GM12878 (cell line): ENCODE measurements at regions not wholly inside any gene's neighbourhood (a gene's known extent, or its start where the extent isn't known, plus 50 kb on each side); places are given as distances from the start of the nearest gene placed in this dataset.

ENCODE experiments used
- ATAC-seq: fragments of 200-7000 bp; cut with Tn5 transposase; 3 replicates; pipeline ENCODE4 v1.9.1; 2020; ENCODE audit warnings: mild to moderate bottlenecking, moderate library complexity
- BruUV-seq: library from RNA; stranded (reverse); fragments of 400-500 nt; replicated peaks from 2 replicates; lab custom pipeline; 2021; lab: Mats Ljungman, UMichigan
- CTCF ChIA-PET: fragments of 300-600 bp; sonication (Branson Sonifier 250); formaldehyde crosslinking; extraction: SDS; loops from one replicate; lab custom pipeline; 2021; ENCODE audit warnings: inconsistent platforms; lab: Yijun Ruan, JAX
- POLR2A ChIA-PET: fragments of 350-600 bp; formaldehyde crosslinking; extraction: SDS; loops from one replicate; lab custom pipeline; 2021; ENCODE audit warnings: inconsistent platforms; lab: Charles Lee
- RAD21 ChIA-PET: fragments of 300-600 bp; sonication (Branson Sonifier 250); formaldehyde crosslinking; loops from one replicate; lab custom pipeline; 2023; ENCODE audit warnings: antibody characterized with exemption; ENCODE audit not compliant: unreplicated experiment; lab: Charles Lee
- SMC1A ChIA-PET: fragments of 300-600 bp; sonication (Branson Sonifier 250); formaldehyde crosslinking; loops from one replicate; lab custom pipeline; 2023; ENCODE audit not compliant: unreplicated experiment, uncharacterized antibody; lab: Charles Lee
- DNase-seq: peaks from one replicate; pipeline ENCODE4 v3.0.0-alpha.2; 2011; ENCODE audit warnings: low read depth, low spot score
- FAIRE-seq: peaks from 3 replicates; lab custom pipeline; 2011; peaks lifted over from hg19 to GRCh38; lab: Jason Lieb, UNC
- H2AFZ ChIP-seq: 2 replicates; pipeline ENCODE4 v1.6.0; 2011; ENCODE audit warnings: low read depth, low read length, control low read depth; ENCODE audit not compliant: control insufficient read depth
- H3K27ac ChIP-seq: 2 replicates; pipeline ENCODE4 v1.5.1; 2011; ENCODE audit warnings: control low read depth; ENCODE audit not compliant: control insufficient read depth, insufficient read depth
- H3K27me3 ChIP-seq, 2 experiments: replicated peaks in 1 of 2; 2 replicates each; pipeline versions ENCODE4 v1.6.0 to v1.6.1; 2011; ENCODE audit warnings: low read length in 1 of 2; ENCODE audit not compliant: control insufficient read depth in 2 of 2, insufficient read depth in 2 of 2
- H3K36me3 ChIP-seq, 2 experiments: 2 replicates each; pipeline ENCODE4 v1.5.1; 2011; ENCODE audit warnings: low read length in 1 of 2; ENCODE audit not compliant: control insufficient read depth in 2 of 2, insufficient read depth in 2 of 2
- H3K4me1 ChIP-seq: 2 replicates; pipeline ENCODE4 v1.6.1; 2011; ENCODE audit warnings: mild to moderate bottlenecking, low read length, moderate library complexity, mixed read lengths; ENCODE audit not compliant: control insufficient read depth, insufficient read depth
- H3K4me2 ChIP-seq: 2 replicates; pipeline ENCODE4 v1.6.0; 2011; ENCODE audit warnings: control low read depth; ENCODE audit not compliant: control insufficient read depth, insufficient read depth
- H3K4me3 ChIP-seq: fragments of 200-600 bp; sonication (generic); 2 replicates; pipeline ENCODE4 v1.5.1; 2016
- H3K79me2 ChIP-seq: 2 replicates; pipeline ENCODE4 v1.6.0; 2011; ENCODE audit warnings: low read length; ENCODE audit not compliant: control insufficient read depth, insufficient read depth
- H3K9ac ChIP-seq: 2 replicates; pipeline ENCODE4 v1.8.0; 2011; ENCODE audit warnings: low read length, control low read depth, mixed read lengths; ENCODE audit not compliant: control insufficient read depth, insufficient read depth
- H3K9me3 ChIP-seq: replicated peaks from 3 replicates; pipeline ENCODE4 v1.5.1; 2011; ENCODE audit warnings: mild to moderate bottlenecking, low read length; ENCODE audit not compliant: control insufficient read depth, insufficient read depth
- H4K20me1 ChIP-seq: 2 replicates; pipeline ENCODE4 v1.6.0; 2011; ENCODE audit not compliant: control insufficient read depth, insufficient read depth
- BCL11A ChIP-seq: IDR thresholded peaks from 2 replicates; pipeline ENCODE4 v1.6.1; 2011; ENCODE audit warnings: low read depth, low read length
- BHLHE40 ChIP-seq, 2 experiments: fragments of 450-650 bp in 1 of 2; IDR thresholded peaks; 2 replicates each; pipeline ENCODE4 v1.6.1; 2011 to 2017; ENCODE audit warnings: low read depth in 2 of 2, borderline replicate concordance in 1 of 2, improper control_type of control experiment in 1 of 2, low read length in 1 of 2, mild to moderate bottlenecking in 1 of 2
- ETV6 ChIP-seq, 2 experiments: fragments of 450-650 bp in 1 of 2; IDR thresholded peaks in 1 of 2; conservative IDR thresholded peaks in 1 of 2; 2 replicates each; pipeline ENCODE4 v1.6.1; 2014; ENCODE audit warnings: antibody characterized with exemption in 1 of 2, borderline replicate concordance in 1 of 2, low read depth in 1 of 2, mild to moderate bottlenecking in 1 of 2, moderate library complexity in 1 of 2
- HCFC1 ChIP-seq: fragments of 150-350 bp; IDR thresholded peaks from 2 replicates; pipeline ENCODE4 v1.6.1; 2014; ENCODE audit warnings: low read length
- MYB ChIP-seq: fragments of 150-350 bp; IDR thresholded peaks from 2 replicates; pipeline ENCODE4 v1.6.1; 2014; ENCODE audit warnings: mild to moderate bottlenecking, low read depth, low read length, borderline replicate concordance
- RUNX3 ChIP-seq: IDR thresholded peaks from 2 replicates; pipeline ENCODE4 v1.6.1; 2012; ENCODE audit warnings: low read length, inconsistent platforms
- SP1 ChIP-seq: IDR thresholded peaks from one replicate; pipeline ENCODE4 v1.6.1; 2011; ENCODE audit warnings: low read depth, low read length
- SREBF1 ChIP-seq: IDR thresholded peaks from 2 replicates; pipeline ENCODE4 v1.6.1; 2012; ENCODE audit warnings: mild to moderate bottlenecking, low read length
- WGBS: methylation state at CpG from one replicate; pipeline ENCODE4 v1.1.6; 2016; ENCODE audit warnings: low lambda C conversion rate; ENCODE audit not compliant: insufficient replicate concordance, insufficient coverage; ENCODE audit errors: missing lambda C conversion rate; 5-methylcytosine and 5-hydroxymethylcytosine counted together
- in situ Hi-C: fragments of 300-500 bp; cut with MboI; formaldehyde crosslinking; loops from 9 replicates; pipeline ENCODE4 v1.14.3; 2018; ENCODE audit warnings: mixed read lengths
- intact Hi-C: fragments of 100-400 bp; cut with micrococcal nuclease; formaldehyde crosslinking; loops from one replicate; pipeline ENCODE4 v1.14.2; 2022; ENCODE audit not compliant: unreplicated experiment

DNA sequence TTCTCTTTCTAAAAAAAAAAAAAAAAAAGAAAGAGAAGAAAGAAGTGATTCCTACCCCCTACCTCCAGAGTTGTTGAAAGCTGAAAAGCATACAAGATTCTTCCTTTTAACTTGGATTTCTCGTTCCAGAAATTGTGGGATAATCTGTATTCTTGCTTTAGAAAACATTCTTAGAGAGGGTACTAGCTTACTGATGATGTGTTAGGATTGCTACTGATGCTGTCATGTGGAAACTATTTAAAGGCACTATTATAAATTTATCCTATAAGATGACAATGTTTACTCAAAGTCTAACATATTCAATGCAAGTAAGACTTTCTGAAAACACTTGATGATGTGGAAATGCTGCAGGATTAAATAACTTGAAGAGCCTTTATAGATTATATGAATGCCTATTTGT lies 204.0 kb upstream of the PUDP start:
- ChIA-PET SMC1A (interaction anchor here (0.7 kb wide), 1 partner anchor 71 kb away, joined by 3 read pairs; no protein-coding TSS in a partner anchor), POLR2A (no interaction called here), CTCF (no interaction called here), RAD21 (no interaction called here)
- Histone ChIP-seq H3K36me3 (no peaks in the 10 kb centered on the region; a peak in 1 of 4 replicates), H3K4me2 (no peak overlapping the region), H3K79me2 (no peaks in the 10 kb centered on the region), H3K4me1 (no peaks in the 10 kb centered on the region), H4K20me1 (no peaks in the 10 kb centered on the region), H2AFZ (no peak overlapping the region), H3K9me3 (no peaks in the 10 kb centered on the region), H3K27ac (no peak overlapping the region), H3K27me3 (no peaks in the 10 kb centered on the region), H3K4me3 (no peak overlapping the region), H3K9ac (no peak overlapping the region)
- TF ChIP-seq RUNX3 (no peak), BCL11A (no peak), ETV6 (conservative IDR thresholded peaks at IDR 0.05 in 1 of 2, IDR thresholded peaks at IDR 0.05 in 1 of 2; ENCODE audit: borderline replicate concordance in 1 of 2, low read depth in 1 of 2) (no peak)
- in situ Hi-C loops: no loop called here
- no TSS peak for BruUV-seq
- ATAC-seq: no peak
- no peak for DNase-seq
- WGBS: 30% methylated on average over 1 of the region's 1 CpG
- no peak for FAIRE-seq
- intact Hi-C loops: no loop called here

DNA sequence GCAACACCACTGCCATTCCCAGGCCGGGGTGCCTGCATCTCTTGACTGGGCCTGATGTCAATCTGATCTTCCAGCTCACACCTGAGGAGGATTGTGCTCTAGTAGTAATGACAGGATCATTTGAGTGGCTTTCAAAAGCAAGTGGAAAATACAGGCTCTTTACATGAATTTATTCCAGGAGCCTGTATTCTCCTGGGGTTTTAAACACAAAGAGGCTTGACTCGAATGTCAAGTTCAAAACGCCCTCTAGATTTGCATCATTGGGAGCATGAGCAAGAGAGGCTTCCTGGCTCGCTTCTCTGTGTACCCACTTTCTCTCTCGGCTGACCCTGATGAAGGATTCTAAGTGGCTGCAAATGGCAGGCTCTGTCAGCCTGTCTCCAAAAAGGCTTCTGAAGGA lies 199.5 kb upstream of the PUDP start:
- in situ Hi-C loops: no loop called here
- Histone ChIP-seq H4K20me1 (no peaks in the 10 kb centered on the region), H3K27ac (no peak overlapping the region), H3K36me3 (no peaks in the 10 kb centered on the region; a peak in 1 of 4 replicates), H3K9me3 (no peaks in the 10 kb centered on the region), H3K4me3 (no peak overlapping the region), H2AFZ (no peak overlapping the region), H3K27me3 (no peaks in the 10 kb centered on the region), H3K4me2 (no peak overlapping the region), H3K9ac (no peak overlapping the region), H3K4me1 (no peaks in the 10 kb centered on the region), H3K79me2 (no peaks in the 10 kb centered on the region)
- POLR2A ChIA-PET: no interaction called here
- RAD21 ChIA-PET: no interaction called here
- no peak for FAIRE-seq
- SMC1A ChIA-PET: interaction anchor here (2.0 kb wide), 1 partner anchor 8 kb away, joined by 5 read pairs; no protein-coding TSS in a partner anchor
- intact Hi-C loops: loop anchor here (10.0 kb wide), 1 partner anchor 577 kb away; the partner anchor contains the start of gene PNPLA4
- CTCF ChIA-PET: interaction anchor here (1.6 kb wide), 1 partner anchor 9 kb away, joined by 4 read pairs; no protein-coding TSS in a partner anchor
- no peak for DNase-seq
- TF ChIP-seq HCFC1: no peak
- no peak for TF ChIP-seq MYB
- no peak for TF ChIP-seq SREBF1
- no peak for TF ChIP-seq BHLHE40 (IDR thresholded peaks at IDR 0.05; ENCODE audit: borderline replicate concordance in 1 of 2, low read depth in 2 of 2, low read length in 1 of 2)
- no peak for TF ChIP-seq SP1
- BruUV-seq: no TSS peak
- WGBS: 34% methylated on average over 5 of the region's 5 CpGs
- ATAC-seq: no peak
